Neutrophil (primary cell): ENCODE measurements at regions not wholly inside any gene's neighbourhood (a gene's known extent, or its start where the extent isn't known, plus 50 kb on each side); places are given as distances from the start of the nearest gene placed in this dataset.

Experiments used
- H3K27ac ChIP-seq: fragments of 200-600 bp; sonication (generic); 2 replicates; pipeline ENCODE4 v1.5.1; 2016; ENCODE audit warnings: mild to moderate bottlenecking, moderate library complexity
- H3K27me3 ChIP-seq: fragments of 200-600 bp; sonication (generic); 2 replicates; pipeline ENCODE4 v1.6.0; 2016; ENCODE audit warnings: mild to moderate bottlenecking
- H3K36me3 ChIP-seq: fragments of 200-600 bp; sonication (generic); 2 replicates; pipeline ENCODE4 v1.5.1; 2017
- H3K4me1 ChIP-seq, 2 experiments: fragments of 200-600 bp in 1 of 2; sonication (generic) in 1 of 2; 1 replicate in 1 of 2; 2 replicates in 1 of 2; pipeline versions ENCODE4 v1.5.1 to v1.6.1; 2013 to 2016; ENCODE audit warnings: low read depth in 1 of 2, low read length in 1 of 2, mild to moderate bottlenecking in 1 of 2, moderate library complexity in 1 of 2; ENCODE audit not compliant: control insufficient read depth in 1 of 2, insufficient read depth in 1 of 2
- H3K4me3 ChIP-seq, 2 experiments: fragments of 200-600 bp in 1 of 2; sonication (generic) in 1 of 2; 1 replicate in 1 of 2; 2 replicates in 1 of 2; pipeline ENCODE4 v1.5.1; 2013 to 2016; ENCODE audit warnings: low read depth in 1 of 2, low read length in 1 of 2, mild to moderate bottlenecking in 1 of 2, moderate library complexity in 1 of 2
- H3K9me3 ChIP-seq: fragments of 200-600 bp; sonication (generic); 2 replicates; pipeline ENCODE4 v1.5.1; 2016
- TF ChIP-seq, protein P1 (sequence below): fragments of 200-600 bp; sonication (generic); IDR thresholded peaks from 2 replicates; pipeline ENCODE4 v1.5.1; 2016; ENCODE audit warnings: antibody characterized with exemption

DNA sequence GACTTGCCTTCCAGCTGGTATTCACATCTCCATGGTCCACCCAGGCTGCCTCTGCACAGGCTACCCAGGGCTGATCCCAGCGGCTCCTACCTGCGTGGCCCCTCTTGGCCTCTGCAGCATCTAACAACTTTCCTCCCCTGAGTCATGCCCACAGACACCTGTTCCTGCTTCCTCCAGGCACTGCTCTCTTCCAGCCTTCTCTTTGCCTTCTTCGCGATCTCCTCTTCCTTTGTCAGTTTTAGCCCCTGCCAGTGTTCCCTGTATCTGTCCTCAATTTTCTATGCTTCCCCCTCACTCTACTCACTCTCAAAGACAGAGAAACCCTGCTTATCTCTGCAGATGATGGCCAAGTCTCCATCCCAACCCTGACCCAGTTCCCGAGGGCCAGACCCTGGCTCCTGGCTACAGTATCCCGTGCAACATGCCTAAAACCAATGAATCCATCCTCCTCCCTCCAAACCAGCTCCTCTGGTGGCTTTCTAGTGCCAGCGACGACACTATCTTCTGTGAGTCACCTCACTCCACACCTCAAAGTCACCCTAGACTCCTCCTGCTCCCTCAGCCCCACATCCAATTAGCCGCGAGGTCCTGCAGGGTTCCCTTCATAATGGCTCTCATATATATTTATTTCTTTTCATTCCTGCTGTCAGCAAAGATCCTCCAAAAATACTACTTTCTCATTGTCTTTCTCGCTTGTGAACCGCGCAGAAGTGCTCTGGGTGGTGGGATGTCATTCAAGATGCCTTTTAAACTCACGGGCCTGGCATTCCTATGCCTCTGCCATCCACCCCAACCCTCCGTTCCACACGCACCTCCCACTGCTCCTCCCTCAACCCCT is 259.2 kb downstream of the TOMM20 start:
- H3K9me3 ChIP-seq = no peaks in the 10 kb centered on the region
- H3K4me1 ChIP-seq = peaks cover 30 to 40% of the 10 kb centered on the region in 2 experiments
- H3K36me3 ChIP-seq = no peaks in the 10 kb centered on the region
- H3K27me3 ChIP-seq = no peaks in the 10 kb centered on the region
- H3K4me3 ChIP-seq = no peak overlapping the region
- peak overlapping the region; percentile 0 for H3K27ac ChIP-seq
- TF ChIP-seq, protein P1, sequence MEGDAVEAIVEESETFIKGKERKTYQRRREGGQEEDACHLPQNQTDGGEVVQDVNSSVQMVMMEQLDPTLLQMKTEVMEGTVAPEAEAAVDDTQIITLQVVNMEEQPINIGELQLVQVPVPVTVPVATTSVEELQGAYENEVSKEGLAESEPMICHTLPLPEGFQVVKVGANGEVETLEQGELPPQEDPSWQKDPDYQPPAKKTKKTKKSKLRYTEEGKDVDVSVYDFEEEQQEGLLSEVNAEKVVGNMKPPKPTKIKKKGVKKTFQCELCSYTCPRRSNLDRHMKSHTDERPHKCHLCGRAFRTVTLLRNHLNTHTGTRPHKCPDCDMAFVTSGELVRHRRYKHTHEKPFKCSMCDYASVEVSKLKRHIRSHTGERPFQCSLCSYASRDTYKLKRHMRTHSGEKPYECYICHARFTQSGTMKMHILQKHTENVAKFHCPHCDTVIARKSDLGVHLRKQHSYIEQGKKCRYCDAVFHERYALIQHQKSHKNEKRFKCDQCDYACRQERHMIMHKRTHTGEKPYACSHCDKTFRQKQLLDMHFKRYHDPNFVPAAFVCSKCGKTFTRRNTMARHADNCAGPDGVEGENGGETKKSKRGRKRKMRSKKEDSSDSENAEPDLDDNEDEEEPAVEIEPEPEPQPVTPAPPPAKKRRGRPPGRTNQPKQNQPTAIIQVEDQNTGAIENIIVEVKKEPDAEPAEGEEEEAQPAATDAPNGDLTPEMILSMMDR = no peak

DNA sequence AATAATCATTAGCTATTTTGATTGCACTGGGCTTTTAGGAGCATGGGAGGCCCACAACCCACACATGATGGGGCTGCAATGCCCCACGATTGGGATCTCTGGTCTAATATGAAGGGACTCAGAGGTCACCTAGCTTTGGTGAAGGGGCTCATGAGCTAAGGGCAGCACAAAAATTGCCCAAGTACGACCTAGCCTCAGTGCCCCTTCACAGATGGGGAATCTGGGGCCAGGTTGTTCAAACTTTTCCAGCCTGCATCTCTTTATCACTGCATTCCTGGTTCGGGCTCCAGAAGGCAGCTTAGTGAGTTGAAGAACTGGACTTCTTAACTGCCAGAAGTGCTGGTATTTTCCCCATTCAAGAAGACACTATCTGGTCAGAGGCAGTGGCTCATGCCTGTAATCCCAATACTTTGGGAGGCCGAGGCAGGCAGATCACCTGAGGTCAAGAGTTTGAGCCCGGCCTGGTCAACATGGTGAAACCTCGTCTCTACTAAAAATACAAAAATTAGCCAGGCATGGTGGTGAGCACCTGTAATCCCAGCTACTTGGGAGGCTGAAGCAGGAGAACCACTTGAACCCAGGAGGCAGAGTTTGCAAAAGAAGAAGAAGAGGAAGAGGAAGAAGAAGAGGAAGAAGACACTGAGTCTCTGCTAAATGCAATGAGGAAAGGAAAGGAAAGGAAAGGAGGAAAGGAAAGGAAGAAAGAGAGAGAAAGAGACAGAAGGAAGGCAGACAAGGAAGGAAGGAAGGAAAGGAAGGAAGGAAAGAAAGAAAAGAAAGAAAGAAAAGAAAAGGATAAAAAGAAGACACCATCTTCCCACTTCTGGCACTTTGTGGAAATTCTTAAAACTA is 258.5 kb upstream of the IRF2BP2 start:
- TF ChIP-seq, protein P1 = no peak
- Histone ChIP-seq H3K4me1 (peaks cover 21 to 31% of the 10 kb centered on the region in 2 experiments), H3K27ac (peak overlapping the region; percentile 43), H3K36me3 (no peaks in the 10 kb centered on the region), H3K4me3 (no peak overlapping the region), H3K9me3 (no peaks in the 10 kb centered on the region), H3K27me3 (no peaks in the 10 kb centered on the region)

DNA sequence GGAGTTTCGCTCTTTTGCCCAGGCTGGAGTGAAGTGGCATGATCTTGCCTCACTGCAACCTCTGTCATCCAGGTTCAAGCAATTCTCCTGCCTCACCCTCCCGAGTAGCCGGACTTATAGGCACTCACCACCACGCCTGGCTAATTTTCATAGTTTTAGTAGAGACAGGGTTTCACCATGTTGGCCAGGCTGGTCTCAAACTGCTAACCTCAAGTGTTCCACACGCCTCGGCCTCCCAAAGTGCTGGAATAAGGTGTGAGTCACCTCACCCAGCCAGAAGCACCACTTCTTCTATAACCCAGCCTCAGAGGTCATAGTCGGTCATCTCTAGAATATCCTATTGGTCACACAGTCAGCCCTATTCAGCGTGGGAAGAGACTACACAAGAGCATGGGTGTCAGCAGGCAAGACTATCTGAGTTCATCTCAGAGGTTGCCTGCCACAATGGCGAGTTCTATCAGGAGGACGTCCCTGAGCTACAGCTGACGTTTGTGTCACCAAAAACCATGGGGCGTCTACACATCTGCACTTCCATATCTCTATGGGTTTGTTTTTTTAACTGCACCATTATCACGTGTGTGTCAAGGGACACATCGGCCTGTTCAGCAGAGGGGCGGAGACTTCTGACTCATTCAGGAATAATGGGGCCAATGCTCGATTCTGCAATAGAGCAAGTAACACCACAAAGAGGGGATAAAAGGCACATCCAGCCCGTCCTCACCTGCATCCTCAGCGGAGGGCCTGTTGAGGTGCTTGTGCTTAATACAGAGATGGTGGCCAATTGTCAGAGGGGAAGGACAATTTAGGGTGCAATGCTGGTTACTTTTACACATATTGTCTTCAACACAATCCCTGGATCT is 256.3 kb upstream of the IRF2BP2 start:
- H3K27ac ChIP-seq = no peak overlapping the region
- no peaks in the 10 kb centered on the region for H3K9me3 ChIP-seq
- H3K27me3 ChIP-seq = no peaks in the 10 kb centered on the region
- H3K4me1 ChIP-seq = peaks cover 7 to 17% of the 10 kb centered on the region in 2 experiments
- H3K4me3 ChIP-seq = no peak overlapping the region
- TF ChIP-seq, protein P1 = no peak
- H3K36me3 ChIP-seq = no peaks in the 10 kb centered on the region

GRCh38 chr1:234865171-234866006 is 255.4 kb upstream of the IRF2BP2 start:
- Histone ChIP-seq H3K27me3 (no peaks in the 10 kb centered on the region), H3K4me1 (peaks cover 7 to 17% of the 10 kb centered on the region in 2 experiments), H3K4me3 (no peak overlapping the region), H3K27ac (no peak overlapping the region), H3K36me3 (no peaks in the 10 kb centered on the region), H3K9me3 (no peaks in the 10 kb centered on the region)
- TF ChIP-seq, protein P1 = no peak
